GM21576 (cell line): ENCODE measurements at regions not wholly inside any gene's neighbourhood (a gene's known extent, or its start where the extent isn't known, plus 50 kb on each side); places are given as distances from the start of the nearest gene placed in this dataset.

Experiments used
- ATAC-seq: cut with Tn5 transposase; IDR thresholded peaks from one replicate; pipeline ENCODE4 v1.9.1; 2021; ENCODE audit warnings: mild to moderate bottlenecking, moderate library complexity; ENCODE audit not compliant: unreplicated experiment

DNA sequence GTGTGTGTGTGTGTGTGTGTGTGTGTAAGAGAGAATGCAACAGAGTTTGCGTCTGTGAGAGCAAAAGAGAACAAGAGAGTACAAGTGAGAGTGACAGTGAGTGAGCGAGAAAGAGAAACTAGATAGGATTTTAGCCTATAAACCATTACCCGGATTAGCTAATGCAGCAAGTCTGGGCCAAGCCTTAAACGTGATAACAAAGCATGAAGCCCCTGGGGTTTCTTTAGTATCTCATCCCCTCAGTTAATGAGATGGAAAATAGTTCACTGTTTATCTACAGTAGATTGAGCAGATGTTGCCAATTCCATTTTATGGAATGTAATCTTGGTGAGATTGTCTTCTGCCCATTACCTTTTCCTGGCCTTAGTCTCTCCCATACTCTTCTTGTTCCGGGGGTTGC is 114.5 kb downstream of the MAT2B start:
- ATAC-seq = no peak

DNA sequence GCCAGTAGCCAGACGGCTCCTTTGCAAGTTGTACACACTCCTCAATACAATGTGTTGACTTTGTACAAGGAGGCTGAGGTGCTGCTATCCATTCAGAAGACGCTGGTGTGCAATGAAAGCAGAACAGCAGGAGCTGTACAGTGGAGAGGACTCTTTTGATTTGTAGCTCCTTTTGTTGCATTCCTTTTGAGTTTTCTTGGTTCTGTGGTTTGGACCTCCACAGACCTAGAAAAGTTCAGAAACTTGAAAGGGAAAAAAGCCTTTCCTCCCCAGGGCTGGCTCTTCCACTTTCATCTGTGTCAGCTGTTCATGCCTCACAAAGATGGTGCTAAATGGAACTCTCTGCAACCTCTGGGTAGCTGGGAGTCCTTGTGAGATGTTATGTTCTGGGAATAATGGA is 117.4 kb downstream of the MAT2B start:
- ATAC-seq = no peak

DNA sequence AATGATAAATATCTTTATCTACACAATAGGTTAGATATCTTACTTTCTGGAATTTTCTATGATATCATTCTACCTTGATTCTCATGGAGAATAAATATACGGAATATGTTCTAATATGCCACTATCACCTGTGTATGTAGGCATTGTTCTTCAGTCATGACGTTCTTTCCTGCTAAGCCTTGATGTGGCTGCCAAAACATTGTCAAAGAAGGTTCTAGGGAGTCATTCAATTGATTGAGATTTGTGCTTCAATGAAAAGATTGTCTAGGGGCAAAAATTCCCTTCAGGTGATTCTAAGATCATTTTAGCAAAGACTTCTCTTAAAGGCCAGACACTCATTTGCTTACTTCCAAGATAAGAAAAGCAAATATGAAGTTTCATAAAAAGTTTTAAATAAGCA is 118.1 kb downstream of the MAT2B start:
- no peak for ATAC-seq

DNA sequence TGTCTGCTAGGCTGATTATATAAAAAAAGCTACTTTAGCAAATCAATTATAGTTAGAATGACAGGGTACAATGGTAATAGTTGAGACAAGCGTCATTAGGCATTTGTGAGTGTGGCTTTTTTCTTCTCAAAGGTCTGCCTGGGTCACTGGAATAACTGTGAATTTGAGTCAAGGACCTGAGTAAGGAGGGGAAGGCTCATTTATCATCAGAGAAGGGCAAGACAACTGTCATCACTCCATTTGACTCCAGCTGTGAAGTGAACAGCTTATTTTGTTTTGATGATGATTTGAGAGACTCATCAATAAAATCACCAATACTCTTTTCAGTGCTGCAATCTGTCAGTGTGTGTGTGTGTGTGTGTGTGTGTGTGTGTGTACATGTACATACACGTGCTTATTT is 118.6 kb downstream of the MAT2B start:
- no peak for ATAC-seq

DNA sequence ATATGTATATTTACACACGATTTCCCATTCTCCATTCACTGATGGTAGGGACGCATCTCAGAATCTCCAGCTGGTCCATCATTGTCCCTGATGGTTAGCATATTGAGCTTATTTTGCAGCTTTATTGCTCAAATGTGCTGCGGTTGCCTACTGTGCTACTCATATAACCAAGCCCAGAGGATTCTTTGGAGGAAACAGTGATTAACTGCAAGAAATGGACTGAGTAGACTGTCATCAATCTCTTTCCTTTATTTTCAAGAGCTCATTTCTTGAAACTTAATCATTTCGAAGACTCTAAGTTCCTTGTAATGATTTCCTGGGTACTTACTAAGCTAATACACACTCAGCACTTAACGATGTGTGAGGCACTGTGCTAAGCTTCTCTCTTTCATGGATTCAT is 119.0 kb downstream of the MAT2B start:
- no peak for ATAC-seq

DNA sequence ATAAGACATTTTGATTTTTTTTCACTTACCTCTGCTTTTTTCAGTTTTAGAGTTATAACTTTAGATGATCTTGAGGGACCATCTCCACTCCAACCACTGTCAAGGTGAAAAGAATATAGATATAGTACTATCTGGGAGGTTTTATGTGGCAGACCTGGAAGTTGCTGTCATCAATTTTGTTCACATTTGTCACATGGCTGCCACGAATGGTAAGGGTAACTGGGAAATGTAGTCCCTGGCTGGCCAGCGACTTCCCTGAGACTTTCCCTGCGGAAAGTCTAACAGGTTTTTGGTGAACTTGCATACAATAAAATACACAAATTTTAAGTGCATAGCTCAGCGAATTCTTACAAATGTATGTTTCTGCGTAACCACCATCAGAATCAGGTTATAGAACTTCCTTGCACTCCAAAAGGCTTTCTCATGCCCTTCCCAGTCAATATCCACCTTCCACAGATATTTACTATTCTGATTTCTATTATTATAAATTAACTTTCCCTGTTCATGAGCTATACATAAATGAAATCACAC is 121.5 kb downstream of the MAT2B start:
- no peak for ATAC-seq

DNA sequence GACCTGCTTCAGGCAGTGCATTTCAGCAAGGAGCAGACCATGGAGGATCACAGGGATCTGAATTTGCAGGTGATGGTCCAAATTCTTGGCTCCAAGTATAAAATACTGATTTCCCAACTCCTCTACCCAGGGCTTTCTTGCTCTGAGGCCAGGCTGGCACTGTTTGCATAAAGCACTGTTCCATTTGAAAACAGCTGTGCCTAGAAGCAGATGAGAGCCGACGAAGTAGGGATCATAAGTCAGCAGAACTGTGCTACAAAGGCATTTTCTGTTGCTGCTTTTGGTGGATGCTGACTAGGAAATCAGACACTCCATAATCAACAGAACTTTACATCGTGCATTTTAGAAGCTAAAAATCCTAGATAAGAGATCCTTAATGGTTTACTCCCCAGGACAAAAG is 126.4 kb downstream of the MAT2B start:
- no peak for ATAC-seq

DNA sequence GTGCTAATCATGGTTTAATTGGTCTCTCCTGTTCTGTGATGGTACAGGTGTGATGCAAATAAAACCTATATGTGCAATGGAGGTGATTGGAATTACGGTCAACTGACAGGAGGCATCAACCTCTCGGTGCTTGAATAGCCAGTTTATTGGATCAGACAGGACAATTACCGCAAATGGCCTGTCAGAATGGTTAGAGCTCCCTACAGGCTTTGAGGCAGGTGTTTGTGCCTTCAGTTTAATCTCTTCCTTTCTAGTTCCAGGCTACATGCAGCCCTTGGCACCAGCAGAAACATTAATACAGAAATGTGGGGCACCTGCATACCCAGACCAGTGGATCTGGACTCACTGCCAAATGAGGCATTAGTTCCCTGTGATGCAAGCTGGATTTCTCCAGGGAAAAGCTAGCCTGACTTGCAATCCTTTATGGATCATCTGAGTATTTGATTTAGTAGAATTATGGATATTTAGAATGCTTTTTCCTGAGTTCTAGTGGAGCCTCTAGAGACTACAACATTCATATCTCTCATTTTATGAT is 128.6 kb downstream of the MAT2B start:
- ATAC-seq = no peak

DNA sequence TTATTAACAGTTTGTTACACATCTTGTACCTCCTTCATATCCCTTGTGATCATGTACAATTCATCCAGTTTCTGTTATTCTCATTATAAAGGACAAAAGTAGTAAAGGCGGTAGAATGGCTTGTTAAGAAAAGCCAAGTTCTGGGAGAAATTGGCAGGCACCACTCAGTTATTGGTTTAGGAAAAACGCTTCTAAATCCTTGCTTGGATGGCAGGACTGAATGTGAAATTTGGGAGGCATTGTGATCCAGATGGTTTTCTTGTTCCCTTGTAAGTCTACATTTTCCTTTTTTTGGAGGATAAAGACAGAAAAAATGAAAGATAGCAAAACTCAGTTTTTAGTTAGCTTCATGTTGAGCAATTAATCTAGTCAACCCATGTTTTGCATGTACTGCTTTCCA is 130.2 kb downstream of the MAT2B start:
- no peak for ATAC-seq

DNA sequence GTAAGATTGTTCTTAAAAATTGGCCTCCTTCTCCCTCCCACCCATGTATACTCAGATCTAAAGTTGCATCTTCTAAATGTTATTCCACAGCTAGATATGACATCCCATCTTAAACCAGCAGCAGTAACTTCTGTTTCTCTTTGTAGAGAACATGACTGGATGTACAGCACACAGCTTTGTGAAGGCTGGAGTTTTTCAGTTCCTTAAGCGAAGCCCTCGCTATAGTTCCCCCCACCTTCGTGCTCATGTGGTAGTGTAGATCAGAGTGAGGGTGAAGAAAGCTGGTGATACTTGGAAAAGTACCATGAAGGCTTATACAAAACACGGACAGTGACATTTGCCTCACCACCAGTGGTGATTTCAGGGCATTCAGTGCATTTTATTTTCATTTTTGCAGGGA is 137.5 kb downstream of the MAT2B start:
- no peak for ATAC-seq

DNA sequence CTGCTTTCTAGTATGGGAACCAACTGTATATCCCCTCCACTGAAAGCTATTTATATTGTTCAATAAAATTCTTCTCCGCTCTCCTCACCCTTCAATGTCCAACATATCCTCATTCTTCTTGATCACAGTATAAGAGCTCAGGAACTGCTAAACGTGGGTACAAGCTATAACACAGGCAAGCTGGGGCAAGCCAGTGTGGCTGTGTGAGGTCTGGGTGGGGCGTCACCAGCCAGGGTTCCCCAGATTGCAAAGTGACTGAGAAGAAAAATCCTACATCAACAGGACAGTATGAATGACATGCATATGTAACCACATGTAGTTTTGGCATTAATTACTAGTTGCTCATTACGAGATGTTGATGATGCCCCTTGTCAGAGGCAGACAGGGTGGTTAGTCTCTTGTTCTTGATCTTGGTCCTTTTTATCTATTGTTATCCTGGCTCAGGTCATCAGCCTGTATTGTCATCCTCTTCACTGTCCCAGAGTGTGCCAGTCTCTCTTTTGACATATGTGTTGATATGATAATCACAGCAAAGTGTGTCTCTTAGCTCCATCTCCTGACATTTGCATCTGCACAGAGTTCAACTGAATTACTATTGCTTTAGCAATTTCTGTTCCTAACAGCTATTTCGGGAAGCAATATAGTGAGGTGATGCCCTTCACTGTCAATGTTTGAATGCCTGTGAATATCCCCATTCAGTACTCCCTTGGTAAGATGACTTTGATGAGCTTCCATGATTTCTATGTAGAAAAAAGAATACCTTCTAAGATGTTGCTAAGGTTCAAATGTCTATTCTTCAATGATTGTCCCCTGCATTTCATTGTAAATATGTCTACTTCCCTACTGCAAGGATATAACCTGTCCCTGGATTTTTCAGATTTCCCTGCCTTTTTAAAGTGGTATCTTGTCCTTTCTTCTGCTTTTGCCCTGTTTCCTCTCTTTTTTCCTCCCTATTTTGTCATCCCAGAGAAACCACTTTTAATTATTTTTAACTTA is 140.3 kb downstream of the MAT2B start:
- no peak for ATAC-seq

DNA sequence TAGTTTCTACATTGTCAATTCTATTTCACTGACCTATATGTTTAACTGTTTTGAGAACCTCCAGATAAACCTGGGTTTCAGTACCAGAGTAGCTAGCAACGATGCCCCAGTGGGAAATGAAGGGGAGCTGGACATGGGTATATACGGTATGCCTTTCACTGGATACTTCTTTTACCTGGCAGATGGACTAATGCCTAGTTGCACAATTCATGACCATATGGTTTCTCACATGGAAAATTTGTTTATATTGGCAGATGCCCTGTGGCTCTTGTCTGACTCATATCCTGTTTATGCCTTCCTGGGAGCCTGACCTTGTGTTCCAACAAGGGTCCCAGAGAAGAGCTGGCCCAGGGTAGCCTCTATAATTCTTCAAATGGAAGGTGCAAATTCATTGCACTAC is 144.1 kb downstream of the MAT2B start:
- no peak for ATAC-seq

DNA sequence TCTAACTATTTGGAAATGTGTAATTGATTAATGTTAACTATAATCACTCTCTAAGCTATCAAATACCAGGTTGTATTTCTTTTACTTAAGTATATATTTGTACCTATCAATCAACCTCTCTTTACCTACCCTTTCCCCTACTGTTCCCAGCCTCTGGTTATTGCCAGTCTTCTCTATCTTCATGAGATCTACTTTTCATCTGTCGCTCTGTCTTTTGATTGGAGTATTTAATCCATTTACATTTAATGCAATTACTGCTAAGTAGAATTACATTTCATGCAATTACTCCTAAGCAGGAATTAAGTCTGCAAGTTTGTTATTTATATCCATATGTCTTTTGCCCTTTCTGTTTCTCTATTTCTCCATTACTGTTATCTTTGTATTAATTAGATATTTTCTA is 148.1 kb downstream of the MAT2B start:
- ATAC-seq = no peak

DNA sequence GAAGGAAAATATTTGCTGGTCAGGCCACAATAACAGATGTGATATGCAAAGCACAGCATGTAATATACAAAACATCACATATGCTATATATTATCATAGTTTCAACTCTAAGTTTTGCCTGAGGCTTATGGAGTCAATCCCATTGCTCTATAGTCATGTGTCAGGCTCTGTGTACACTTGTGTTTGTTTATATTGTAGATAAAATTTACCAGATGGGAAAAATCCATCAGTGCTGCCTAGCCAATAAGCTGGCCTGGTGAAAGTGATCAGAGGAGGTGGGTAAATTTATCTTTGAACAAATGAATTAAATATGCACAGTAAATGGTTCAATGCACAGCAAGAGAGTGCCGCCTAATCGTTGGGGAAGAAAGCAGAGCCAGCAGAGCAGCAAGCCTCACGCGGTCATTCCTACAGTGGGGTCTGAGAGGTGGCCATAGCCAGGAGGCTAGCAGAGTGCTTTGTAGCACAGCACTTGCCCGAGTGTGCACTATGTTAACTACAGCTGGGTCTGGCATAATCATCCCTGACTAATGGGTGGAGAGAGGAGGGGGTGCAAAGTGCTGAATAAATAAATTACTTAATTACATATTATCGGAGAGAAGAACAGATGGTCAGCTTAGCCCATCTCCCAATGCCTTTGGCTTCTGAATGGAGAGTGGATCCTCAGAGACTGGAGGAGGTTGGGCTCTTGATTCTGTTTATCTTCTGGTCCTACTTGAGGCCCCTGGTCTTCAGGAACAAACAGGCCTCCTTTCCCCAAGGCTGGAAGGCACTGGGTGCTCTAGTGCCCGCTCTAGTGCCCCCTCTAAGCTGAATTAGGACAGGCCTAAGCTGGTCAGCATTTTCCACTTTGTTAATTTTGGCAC is 153.5 kb downstream of the MAT2B start:
- ATAC-seq = no peak

DNA sequence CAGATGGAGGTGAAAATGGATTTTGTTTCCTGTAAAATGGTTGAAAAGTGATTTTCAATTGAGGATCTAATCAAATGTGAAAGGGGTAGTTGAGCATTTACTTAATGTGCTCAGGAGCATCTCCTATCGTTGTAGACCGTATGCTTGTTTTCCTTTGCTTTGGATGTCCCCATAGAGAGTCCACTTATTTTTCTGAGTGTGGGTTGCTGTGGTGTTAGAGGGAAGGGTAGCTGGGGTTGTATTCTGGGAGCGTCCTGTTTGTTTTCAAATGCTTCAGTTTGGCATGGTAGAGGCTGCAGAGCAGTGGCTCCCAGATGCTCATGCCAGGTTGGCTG is 154.1 kb downstream of the MAT2B start:
- ATAC-seq = no peak

DNA sequence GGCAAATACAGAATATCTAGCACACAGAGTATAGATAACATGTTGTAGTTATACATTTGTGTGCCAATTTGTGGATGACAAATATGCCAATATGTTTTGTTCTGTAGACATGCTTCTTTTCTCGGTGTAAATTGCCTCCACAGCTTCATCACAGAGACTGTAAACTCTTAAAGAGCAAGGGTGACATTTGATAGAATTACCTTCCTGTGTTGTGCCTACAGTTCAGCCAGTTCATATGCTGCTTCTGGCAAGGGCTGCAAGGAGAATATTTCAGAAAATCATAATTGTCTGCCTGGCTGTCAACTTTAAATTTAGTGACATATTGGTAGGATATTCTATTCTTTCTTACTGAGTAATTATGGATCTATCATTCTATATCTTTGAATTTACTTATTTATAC is 155.1 kb downstream of the MAT2B start:
- no peak for ATAC-seq

DNA sequence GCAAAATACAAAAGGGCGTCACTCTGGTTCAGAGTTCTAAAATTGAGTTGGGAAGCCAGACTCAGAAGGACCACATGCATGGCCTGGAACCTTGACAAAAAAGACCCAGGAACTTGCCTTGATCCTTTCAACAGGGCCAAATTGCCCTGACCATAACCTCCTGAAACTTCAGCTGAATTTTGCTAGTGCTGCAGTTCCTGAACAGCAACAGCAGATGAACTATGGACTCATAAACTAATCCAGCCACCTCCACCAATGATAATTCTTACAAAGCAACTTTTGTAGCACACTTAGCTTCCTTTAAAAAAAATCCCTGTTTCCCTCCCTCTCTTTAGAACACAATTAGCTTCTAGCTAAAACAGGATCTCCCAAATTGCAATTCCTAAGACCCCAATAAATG is 155.9 kb downstream of the MAT2B start:
- ATAC-seq = no peak

DNA sequence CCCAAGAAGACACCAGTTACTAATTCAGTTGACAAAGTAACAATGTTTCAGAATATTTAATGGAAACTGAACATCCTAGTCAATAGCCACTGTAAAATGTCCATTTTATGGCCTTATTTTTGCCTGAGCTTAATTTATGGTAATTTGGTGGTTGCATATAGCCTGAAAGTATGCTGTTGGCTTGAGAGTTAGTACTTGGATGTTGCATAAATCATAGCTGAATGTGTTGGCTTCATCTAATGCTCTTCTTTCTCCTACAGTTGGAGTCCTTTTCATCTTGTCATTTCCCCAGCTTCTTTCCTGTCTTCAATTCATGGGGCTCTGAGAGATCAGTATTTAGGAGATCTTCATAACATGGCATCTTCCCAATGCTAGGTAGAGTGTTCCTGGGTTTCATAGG is 164.6 kb downstream of the MAT2B start:
- no peak for ATAC-seq

DNA sequence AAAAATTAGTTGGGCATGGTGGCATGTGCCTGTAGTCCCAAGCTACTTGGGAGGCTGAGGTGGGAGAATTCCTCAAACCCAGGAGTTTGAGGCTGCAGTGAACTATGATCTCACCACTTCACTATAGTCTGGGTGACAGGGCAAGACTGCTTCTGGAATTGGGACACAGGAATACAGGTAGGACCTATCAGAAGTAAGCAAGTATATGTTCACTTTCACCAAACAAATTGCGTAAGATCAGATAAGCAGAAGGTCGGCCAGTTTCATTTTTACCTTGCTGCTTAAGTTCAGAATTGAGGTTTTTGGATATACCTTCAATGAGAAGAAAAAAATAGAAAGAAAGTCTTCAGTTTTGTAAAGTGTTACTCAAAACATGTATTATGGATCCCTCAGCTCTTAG is 171.7 kb downstream of the MAT2B start:
- ATAC-seq = no peak

DNA sequence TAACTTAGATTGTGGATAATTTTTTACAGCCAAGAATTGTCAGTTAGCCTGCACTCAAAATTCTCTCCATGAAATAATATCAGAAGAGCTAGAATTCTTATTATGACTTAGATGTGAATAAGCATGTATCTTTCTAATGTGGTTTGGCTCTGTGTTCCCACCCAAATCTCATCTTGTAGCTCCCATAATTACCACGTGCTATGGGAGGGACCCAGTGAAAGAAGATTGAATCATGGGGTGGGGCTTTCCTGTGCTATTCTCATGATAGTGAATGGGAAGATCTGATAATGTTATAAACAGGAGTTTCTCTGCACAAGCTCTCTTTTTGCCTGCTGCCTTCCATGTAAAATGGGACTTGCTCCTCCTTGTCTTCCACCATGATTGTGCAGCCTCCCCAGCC is 176.8 kb downstream of the MAT2B start:
- ATAC-seq = no peak

DNA sequence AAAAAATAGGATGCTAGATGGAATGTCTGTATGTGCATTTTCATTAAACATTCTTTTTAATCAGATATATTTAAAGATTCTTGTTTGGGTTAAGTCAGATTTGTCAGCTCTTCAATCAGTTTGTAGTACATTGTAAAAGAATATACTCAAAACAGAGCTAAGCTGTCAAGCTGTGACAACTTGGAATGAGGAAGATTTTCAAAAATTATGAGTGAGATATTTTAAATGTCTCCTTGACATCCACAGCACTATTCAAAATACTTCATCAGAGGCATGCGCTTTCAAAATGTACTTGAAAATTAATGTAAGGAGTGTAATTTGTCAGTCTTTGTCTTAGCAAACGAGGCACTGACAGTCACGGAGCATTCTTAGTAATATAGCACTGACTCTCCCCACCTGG is 182.0 kb downstream of the MAT2B start:
- ATAC-seq = no peak

DNA sequence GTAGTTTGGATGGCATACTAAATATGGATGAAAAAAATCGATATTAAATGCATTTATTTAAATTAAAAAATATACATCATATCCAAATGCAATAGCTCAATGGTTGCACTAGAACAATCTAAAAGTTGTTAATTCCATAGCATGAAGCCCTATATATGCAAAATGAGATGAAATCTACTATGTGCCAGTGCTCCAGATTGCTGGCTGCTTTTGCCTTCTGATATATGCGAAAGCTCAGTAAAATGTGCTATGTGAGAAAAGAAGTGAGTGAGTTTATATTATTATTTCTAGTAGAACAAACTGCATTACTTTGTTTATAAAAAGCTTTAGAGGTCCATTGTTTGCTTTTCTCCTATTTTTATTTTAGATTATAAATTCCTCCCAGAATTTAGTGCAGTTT is 186.7 kb downstream of the MAT2B start:
- no peak for ATAC-seq
